PC-9 (cell line): ENCODE measurements at regions not wholly inside any gene's neighbourhood (a gene's known extent, or its start where the extent isn't known, plus 50 kb on each side); places are given as distances from the start of the nearest gene placed in this dataset.

ENCODE experiments used
- CTCF ChIP-seq: fragments of 200-600 bp; sonication (generic); conservative IDR thresholded peaks from 2 replicates; pipeline ENCODE4 v1.6.1; 2017; ENCODE audit warnings: mixed run types, antibody characterized with exemption, mild to moderate bottlenecking, moderate library complexity
- EZH2 ChIP-seq: fragments of 200-600 bp; sonication (generic); IDR thresholded peaks from 2 replicates; pipeline ENCODE4 v1.8.0; 2017; ENCODE audit warnings: antibody characterized with exemption, low read depth

DNA sequence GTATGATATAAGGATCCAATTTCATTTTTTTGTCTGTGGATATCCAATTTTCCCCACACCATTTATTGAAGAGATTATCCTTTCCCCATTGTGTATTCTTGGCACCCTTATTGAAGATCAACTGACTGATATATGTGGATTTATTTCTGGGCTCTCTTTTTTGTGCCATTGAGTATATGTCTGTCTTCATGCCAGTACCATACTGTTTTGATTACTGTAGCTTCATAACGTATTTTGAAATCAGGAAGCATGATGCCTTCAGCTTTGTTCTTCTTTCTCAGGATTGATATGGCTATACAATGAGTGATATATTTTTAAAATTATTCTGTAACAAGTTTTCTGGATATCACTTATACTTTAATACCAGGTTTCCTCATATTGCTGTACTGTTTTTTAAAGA is 58.1 kb upstream of the DLX2 start:
- TF ChIP-seq CTCF (no peak), EZH2 (no peak)
